ENCODE measurements at regions not wholly inside any gene's neighbourhood (a gene's known extent, or its start where the extent isn't known, plus 50 kb on each side); places are given as distances from the start of the nearest gene placed in this dataset.

- intact Hi-C loops (cut with micrococcal nuclease), result no loop called here
- Mint-ChIP-seq H3K27me3 (no peaks in the 10 kb centered on the region), H3K4me1 (ENCODE audit: low read depth) (no peaks in the 10 kb centered on the region), H3K27ac (no peak overlapping the region), H3K4me3 (no peak overlapping the region), H3K36me3 (ENCODE audit: low read depth) (no peaks in the 10 kb centered on the region), H3K9me3 (peaks cover 8% of the 10 kb centered on the region)
- POLR2A ChIA-PET, result no interaction called here
- no peak for TF ChIP-seq CTCF (IDR thresholded peaks at IDR 0.05)
- ATAC-seq, result no peak
- CTCF ChIA-PET, result no interaction called here
- no peak for DNase-seq
Observed at GRCh38 chr2:153739394-153739793, 132.3 kb upstream of the GALNT13 start.

GRCh38 chr2:153761936-153762335 lies 109.8 kb upstream of the GALNT13 start:
- Mint-ChIP-seq H3K4me1 (ENCODE audit: low read depth) (no peaks in the 10 kb centered on the region), H3K27me3 (no peaks in the 10 kb centered on the region), H3K27ac (no peak overlapping the region), H3K36me3 (ENCODE audit: low read depth) (no peaks in the 10 kb centered on the region), H3K4me3 (no peak overlapping the region), H3K9me3 (peaks cover 21% of the 10 kb centered on the region)
- ATAC-seq, result no peak
- ChIA-PET CTCF (no interaction called here), POLR2A (no interaction called here)
- no peak for DNase-seq
- no peak for TF ChIP-seq CTCF (IDR thresholded peaks at IDR 0.05)
- intact Hi-C loops (cut with micrococcal nuclease), result no loop called here

- TF ChIP-seq CTCF (IDR thresholded peaks at IDR 0.05), result no peak
- H3K27ac Mint-ChIP-seq, result no peak overlapping the region
- ATAC-seq, result no peak
- ChIA-PET POLR2A (no interaction called here), CTCF (no interaction called here)
- intact Hi-C loops (cut with micrococcal nuclease), result no loop called here
- H3K36me3 Mint-ChIP-seq (ENCODE audit: low read depth), result no peaks in the 10 kb centered on the region
- no peaks in the 10 kb centered on the region for H3K27me3 Mint-ChIP-seq
- H3K4me3 Mint-ChIP-seq, result no peak overlapping the region
- no peak for DNase-seq
- peaks cover 38% of the 10 kb centered on the region for H3K9me3 Mint-ChIP-seq
- no peaks in the 10 kb centered on the region for H3K4me1 Mint-ChIP-seq (ENCODE audit: low read depth)
Observed at GRCh38 chr2:153766415-153766814, 105.3 kb upstream of the GALNT13 start.

GRCh38 chr2:153770359-153770991 lies 101.2 kb upstream of the GALNT13 start:
- Mint-ChIP-seq H3K4me1 (ENCODE audit: low read depth) (no peaks in the 10 kb centered on the region), H3K36me3 (ENCODE audit: low read depth) (no peaks in the 10 kb centered on the region), H3K27me3 (no peaks in the 10 kb centered on the region), H3K27ac (no peak overlapping the region), H3K9me3 (peaks cover 36% of the 10 kb centered on the region), H3K4me3 (no peak overlapping the region)
- CTCF ChIA-PET, result no interaction called here
- TF ChIP-seq CTCF (IDR thresholded peaks at IDR 0.05), result no peak
- no peak for DNase-seq
- no peak for ATAC-seq
- POLR2A ChIA-PET, result no interaction called here
- intact Hi-C loops (cut with micrococcal nuclease), result no loop called here

- Mint-ChIP-seq H3K27me3 (no peaks in the 10 kb centered on the region), H3K27ac (no peak overlapping the region), H3K4me3 (no peak overlapping the region), H3K36me3 (ENCODE audit: low read depth) (no peaks in the 10 kb centered on the region), H3K4me1 (ENCODE audit: low read depth) (no peaks in the 10 kb centered on the region), H3K9me3 (peaks cover 7% of the 10 kb centered on the region)
- no peak for ATAC-seq
- TF ChIP-seq CTCF (IDR thresholded peaks at IDR 0.05), result no peak
- DNase-seq, result no peak
- intact Hi-C loops (cut with micrococcal nuclease), result no loop called here
- CTCF ChIA-PET, result no interaction called here
- POLR2A ChIA-PET, result interaction anchor here (0.7 kb wide), 1 partner anchor 24 kb away, joined by 3 read pairs; no protein-coding TSS in a partner anchor
Observed at GRCh38 chr2:153780241-153780640, 91.5 kb upstream of the GALNT13 start.
